ENCODE measurements at regions not wholly inside any gene's neighbourhood (a gene's known extent, or its start where the extent isn't known, plus 50 kb on each side); places are given as distances from the start of the nearest gene placed in this dataset.

- no peak overlapping the region for H3K56ac ChIP-seq (ENCODE audit: extremely low read depth, insufficient read depth, low read length)
- WGBS, 2 experiments (ENCODE audit: extremely low coverage in 2 of 2, insufficient read length in 1 of 2), result 100% methylated on average over 1 of the region's 6 CpGs; no CpG with 5 or more reads in 1 of the 2 experiments
- H3K27me3 ChIP-seq (ENCODE audit: control insufficient read depth, insufficient read depth, low read length), result peaks cover 10% of the 10 kb centered on the region
- no peak overlapping the region for H3K9ac ChIP-seq (ENCODE audit: low read depth, low read length)
- no peaks in the 10 kb centered on the region for H3K9me1 ChIP-seq (ENCODE audit: insufficient read depth, low read length)
- H3K4me3 ChIP-seq (ENCODE audit: insufficient read depth, low read depth, low read length), result no peak overlapping the region
- no peak for TF ChIP-seq RCOR1 (IDR thresholded peaks at IDR 0.05; ENCODE audit: insufficient replicate concordance, low read length)
- TF ChIP-seq RAD21 (IDR thresholded peaks at IDR 0.05; ENCODE audit: low read length), result no peak
- TF ChIP-seq SMC3 (IDR thresholded peaks at IDR 0.05; ENCODE audit: low read depth, low read length), result no peak
- TF ChIP-seq POLR2A (IDR thresholded peaks at IDR 0.05; ENCODE audit: low read depth, low read length), result no peak
- TF ChIP-seq CEBPB (IDR thresholded peaks at IDR 0.05; ENCODE audit: low read depth, low read length), result no peak
- no peak for TF ChIP-seq USF2 (IDR thresholded peaks at IDR 0.05; ENCODE audit: low read depth, low read length)
- TF ChIP-seq RFX5 (IDR thresholded peaks at IDR 0.05; ENCODE audit: low read depth, low read length), result no peak
- TF ChIP-seq MXI1 (IDR thresholded peaks at IDR 0.05; ENCODE audit: borderline replicate concordance, low read depth, low read length), result no peak
- TF ChIP-seq MAFK (IDR thresholded peaks at IDR 0.05; ENCODE audit: low read depth, low read length), result no peak
- no peak for TF ChIP-seq CTCF (conservative IDR thresholded peaks at IDR 0.05; ENCODE audit: low read depth, low read length)
- no peak for TF ChIP-seq ELK1 (IDR thresholded peaks at IDR 0.05; ENCODE audit: borderline replicate concordance, low read depth, low read length)
- TF ChIP-seq MAZ (IDR thresholded peaks at IDR 0.05; ENCODE audit: borderline replicate concordance, low read depth, low read length), result no peak
- no peak for TF ChIP-seq CHD1 (IDR thresholded peaks at IDR 0.05; ENCODE audit: low read depth, low read length)
- no peak for TF ChIP-seq BHLHE40 (IDR thresholded peaks at IDR 0.05; ENCODE audit: low read depth, low read length)
- no peak for TF ChIP-seq NFE2L2 (IDR thresholded peaks at IDR 0.05; ENCODE audit: low read depth, low read length)
- no peak for TF ChIP-seq FOS (IDR thresholded peaks at IDR 0.05; ENCODE audit: low read depth, low read length)
- H3K4ac ChIP-seq (ENCODE audit: low read depth, low read length), result no peak overlapping the region
- in situ Hi-C loops (cut with MboI; ENCODE audit: low sequenced_read_pairs) (no loop called here), dilution Hi-C loops (cut with HindIII; ENCODE audit: low sequenced_read_pairs, unreplicated experiment) (no loop called here), intact Hi-C loops (cut with micrococcal nuclease) (no loop called here)
- ChIA-PET POLR2A (ENCODE audit: unreplicated experiment) (no interaction called here), CTCF (no interaction called here)
- BruUV-seq (replicated peaks), result no TSS peak
- no peak overlapping the region for H3K23ac ChIP-seq (ENCODE audit: low read depth, low read length)
- DNase-seq, result no peak
- no peak overlapping the region for H2BK5ac ChIP-seq (ENCODE audit: low read depth, low read length, poor library complexity, severe bottlenecking)
- no peak overlapping the region for H2AFZ ChIP-seq (replicated peaks; ENCODE audit: low read length, poor library complexity)
- no peak overlapping the region for H2AK9ac ChIP-seq (replicated peaks; ENCODE audit: low read depth, low read length, poor library complexity)
- H3K18ac ChIP-seq (ENCODE audit: low read depth, low read length), result no peak overlapping the region
- H3K14ac ChIP-seq (replicated peaks; ENCODE audit: low read depth, low read length), result no peak overlapping the region
- H4K91ac ChIP-seq (ENCODE audit: insufficient read depth, low read depth, low read length), result no peak overlapping the region
- H2BK15ac ChIP-seq (ENCODE audit: low read depth, low read length), result no peak overlapping the region
- H3K79me1 ChIP-seq (ENCODE audit: low read depth in 1 of 2, low read length in 2 of 2), result no peaks in the 10 kb centered on the region
- no peak overlapping the region for H4K8ac ChIP-seq (ENCODE audit: low read depth in 2 of 2, low read length in 2 of 2)
- H3K27ac ChIP-seq (ENCODE audit: insufficient read depth, low read length), result no peak overlapping the region
- no peaks in the 10 kb centered on the region for H3K36me3 ChIP-seq (ENCODE audit: control insufficient read depth, insufficient read depth, low read length)
- H4K5ac ChIP-seq (ENCODE audit: low read depth, low read length), result no peak overlapping the region
- H4K20me1 ChIP-seq (ENCODE audit: insufficient read depth, low read length), result no peaks in the 10 kb centered on the region
- ATAC-seq (ENCODE audit: low read depth), result no peak
- H2AK5ac ChIP-seq (ENCODE audit: low read depth, low read length), result no peak overlapping the region
- no peaks in the 10 kb centered on the region for H3K4me1 ChIP-seq (ENCODE audit: control insufficient read depth, insufficient read depth, low read length)
- H2BK120ac ChIP-seq (ENCODE audit: low read depth, low read length), result no peak overlapping the region
- no peak overlapping the region for H2BK20ac ChIP-seq (ENCODE audit: low read depth, low read length)
- no peak overlapping the region for H3K4me2 ChIP-seq (ENCODE audit: low read depth, low read length)
- no peaks in the 10 kb centered on the region for H3K9me3 ChIP-seq (ENCODE audit: control insufficient read depth, insufficient read depth, low read length)
These were observed 274.4 kb upstream of the ZFP64 start for GRCh38 chr20:52465991-52466390.

Measured in IMR-90 (cell line).